GM23248 (cell line): ENCODE measurements at regions not wholly inside any gene's neighbourhood (a gene's known extent, or its start where the extent isn't known, plus 50 kb on each side); places are given as distances from the start of the nearest gene placed in this dataset.
A peak's percentile ranks its signal among the peaks of the same experiment; 100 is the strongest.

Experiments
- DNase-seq: peaks from one replicate; pipeline ENCODE4 v3.0.0-alpha.2; 2015
- H2AFZ ChIP-seq: fragments of 200-600 bp; sonication (generic); 2 replicates; pipeline ENCODE4 v1.6.1; 2016; ENCODE audit warnings: antibody characterized with exemption
- H3F3A ChIP-seq: fragments of 200-600 bp; sonication (generic); 2 replicates; pipeline ENCODE4 v1.6.1; 2016; ENCODE audit warnings: mild to moderate bottlenecking, antibody characterized with exemption, mixed run types; ENCODE audit not compliant: insufficient read depth
- H3K27ac ChIP-seq: fragments of 200-600 bp; sonication (generic); 2 replicates; pipeline ENCODE4 v1.5.1; 2016; ENCODE audit warnings: mild to moderate bottlenecking
- H3K27me3 ChIP-seq: fragments of 200-600 bp; sonication (generic); replicated peaks from 2 replicates; pipeline ENCODE4 v1.6.1; 2016; ENCODE audit warnings: mild to moderate bottlenecking; ENCODE audit not compliant: insufficient read depth
- H3K36me3 ChIP-seq: fragments of 200-600 bp; sonication (generic); 2 replicates; pipeline ENCODE4 v1.6.1; 2016; ENCODE audit warnings: low read depth, mild to moderate bottlenecking
- H3K4me1 ChIP-seq: fragments of 200-600 bp; sonication (generic); 2 replicates; pipeline ENCODE4 v1.6.1; 2016; ENCODE audit warnings: mild to moderate bottlenecking; ENCODE audit not compliant: insufficient read depth
- H3K4me2 ChIP-seq: fragments of 200-600 bp; sonication (generic); one replicate; pipeline ENCODE4 v1.6.1; 2016; ENCODE audit warnings: mild to moderate bottlenecking; ENCODE audit not compliant: unreplicated experiment
- H3K4me3 ChIP-seq: fragments of 200-600 bp; sonication (generic); 2 replicates; pipeline ENCODE4 v1.5.1; 2016; ENCODE audit warnings: mild to moderate bottlenecking
- H3K79me2 ChIP-seq: fragments of 200-600 bp; sonication (generic); 2 replicates; pipeline ENCODE4 v1.6.1; 2016; ENCODE audit warnings: mild to moderate bottlenecking; ENCODE audit not compliant: insufficient read depth
- H3K9ac ChIP-seq: fragments of 200-600 bp; sonication (generic); 2 replicates; pipeline ENCODE4 v1.6.1; 2016; ENCODE audit warnings: mild to moderate bottlenecking
- H3K9me2 ChIP-seq: fragments of 200-600 bp; sonication (generic); 2 replicates; pipeline ENCODE4 v1.6.1; 2016; ENCODE audit warnings: mixed run types, mild to moderate bottlenecking, moderate library complexity; ENCODE audit not compliant: insufficient read depth
- H3K9me3 ChIP-seq: fragments of 200-600 bp; sonication (generic); one replicate; pipeline ENCODE4 v1.6.1; 2017; ENCODE audit warnings: low read depth
- H4K20me1 ChIP-seq: fragments of 200-600 bp; sonication (generic); 2 replicates; pipeline ENCODE4 v1.6.0; 2016; ENCODE audit not compliant: insufficient read depth
- EZH2 ChIP-seq: fragments of 200-600 bp; sonication (generic); IDR thresholded peaks from 2 replicates; pipeline ENCODE4 v1.6.1; 2018; ENCODE audit warnings: antibody characterized with exemption, mild to moderate bottlenecking; ENCODE audit not compliant: insufficient read depth, poor library complexity, severe bottlenecking
- EZH2phosphoT487 ChIP-seq: fragments of 200-600 bp; sonication (generic); IDR thresholded peaks from 2 replicates; pipeline ENCODE4 v1.6.1; 2018; ENCODE audit warnings: antibody characterized with exemption, moderate library complexity, mild to moderate bottlenecking, low read depth; ENCODE audit not compliant: insufficient read depth
- WGBS, 2 experiments: methylation state at CpG; one replicate each; pipeline ENCODE4 v1.1.6; 2015 to 2017; ENCODE audit warnings: low lambda C conversion rate in 2 of 2, low coverage in 1 of 2; ENCODE audit errors: missing lambda C conversion rate in 2 of 2; 5-methylcytosine and 5-hydroxymethylcytosine counted together
- in situ Hi-C: fragments of 300-500 bp; cut with MboI; formaldehyde crosslinking; loops from 2 replicates; pipeline ENCODE4 v1.15.0; 2020

- Histone ChIP-seq H3K27me3 (no peaks in the 10 kb centered on the region), H3K36me3 (no peaks in the 10 kb centered on the region), H2AFZ (no peak overlapping the region), H3K27ac (no peak overlapping the region), H3F3A (peaks cover 28% of the 10 kb centered on the region), H3K4me2 (no peak overlapping the region), H3K9me3 (no peaks in the 10 kb centered on the region), H3K4me1 (peaks cover 33% of the 10 kb centered on the region), H3K4me3 (no peak overlapping the region), H3K9ac (no peak overlapping the region), H3K9me2 (peaks cover 6% of the 10 kb centered on the region; the same call in 1 of the 2 replicates), H4K20me1 (no peaks in the 10 kb centered on the region), H3K79me2 (no peaks in the 10 kb centered on the region)
- no peak for TF ChIP-seq EZH2phosphoT487
- no peak for TF ChIP-seq EZH2
- WGBS, 2 experiments, result 100% methylated on average over 1 of the region's 1 CpG
- in situ Hi-C loops, result no loop called here
- DNase-seq, result no peak
Measured at GRCh38 chr9:86724529-86724928, 222.8 kb downstream of the GAS1 start.

DNA sequence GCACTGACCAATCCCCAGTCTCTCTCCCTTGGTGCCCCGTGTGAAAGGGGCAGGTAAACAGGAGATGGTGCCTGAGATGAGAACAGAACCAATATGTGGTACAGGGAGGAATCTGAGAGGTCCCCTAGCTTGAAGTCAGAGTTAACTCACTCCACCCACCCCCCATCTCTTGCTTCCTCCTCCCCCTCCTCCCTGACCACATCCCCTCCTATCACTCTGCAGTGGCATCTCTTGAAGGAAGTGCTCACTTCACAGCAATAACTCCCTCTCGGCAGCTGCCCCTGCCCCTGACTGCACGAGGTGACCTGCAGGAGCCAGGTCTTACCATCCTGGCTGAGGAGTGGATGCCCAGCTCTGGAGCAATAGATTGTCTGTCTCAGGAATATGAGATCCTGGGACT lies 224.0 kb downstream of the GAS1 start:
- peaks cover 33% of the 10 kb centered on the region for H3K4me1 ChIP-seq
- no peak overlapping the region for H3K4me3 ChIP-seq
- H4K20me1 ChIP-seq, result no peaks in the 10 kb centered on the region
- no peak overlapping the region for H3K9ac ChIP-seq
- DNase-seq, result no peak
- H3K9me2 ChIP-seq, result peaks cover 6% of the 10 kb centered on the region; the same call in 1 of the 2 replicates
- 52 to 56% methylated on average over 3 of the region's 3 CpGs for WGBS, 2 experiments
- H3K36me3 ChIP-seq, result no peaks in the 10 kb centered on the region
- H3K27me3 ChIP-seq, result no peaks in the 10 kb centered on the region
- H3K9me3 ChIP-seq, result no peaks in the 10 kb centered on the region
- H2AFZ ChIP-seq, result peak overlapping the region; percentile 69
- in situ Hi-C loops, result no loop called here
- TF ChIP-seq EZH2phosphoT487, result no peak
- no peak for TF ChIP-seq EZH2
- H3K27ac ChIP-seq, result no peak overlapping the region
- H3K79me2 ChIP-seq, result no peaks in the 10 kb centered on the region
- peak overlapping the region; percentile 75 for H3K4me2 ChIP-seq
- H3F3A ChIP-seq, result peaks cover 28% of the 10 kb centered on the region

DNA sequence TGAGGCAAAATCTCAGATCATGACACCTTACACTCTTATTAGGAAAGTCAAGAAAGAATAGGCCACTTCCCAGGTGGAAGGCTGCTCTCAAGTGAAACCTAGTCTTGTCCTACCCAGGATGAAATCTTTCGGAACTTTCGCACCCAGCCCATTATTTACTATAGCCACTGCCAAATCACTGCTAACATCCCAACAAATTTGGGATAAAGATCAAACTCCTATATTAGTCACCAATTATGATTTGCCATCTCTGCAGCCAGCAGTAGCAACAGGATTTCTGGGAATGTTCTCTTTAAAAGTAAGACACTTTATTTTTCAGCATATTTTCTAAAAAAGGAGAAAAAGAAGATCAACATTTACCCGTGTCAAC lies 224.6 kb downstream of the GAS1 start:
- H3K4me3 ChIP-seq, result no peak overlapping the region
- H3K9me3 ChIP-seq, result no peaks in the 10 kb centered on the region
- no peaks in the 10 kb centered on the region for H3K27me3 ChIP-seq
- TF ChIP-seq EZH2, result no peak
- TF ChIP-seq EZH2phosphoT487, result no peak
- 0 out of 2 replicates have a peak overlapping the region, but pooled peaks have one; percentile 36 for H3K9ac ChIP-seq
- H3K27ac ChIP-seq, result peak overlapping the region; percentile 78
- H2AFZ ChIP-seq, result peak overlapping the region; percentile 69
- H3K4me2 ChIP-seq, result peak overlapping the region; percentile 75
- H3K36me3 ChIP-seq, result no peaks in the 10 kb centered on the region
- in situ Hi-C loops, result no loop called here
- no peaks in the 10 kb centered on the region for H3K79me2 ChIP-seq
- no peaks in the 10 kb centered on the region for H4K20me1 ChIP-seq
- 11 to 16% methylated on average over 3 of the region's 3 CpGs for WGBS, 2 experiments
- peaks cover 28% of the 10 kb centered on the region for H3F3A ChIP-seq
- peaks cover 33% of the 10 kb centered on the region for H3K4me1 ChIP-seq
- DNase-seq, result no peak
- peaks cover 6% of the 10 kb centered on the region; the same call in 1 of the 2 replicates for H3K9me2 ChIP-seq

GRCh38 chr9:86721843-86722705 lies 225.2 kb downstream of the GAS1 start:
- in situ Hi-C loops, result no loop called here
- H3K79me2 ChIP-seq, result no peaks in the 10 kb centered on the region
- no peaks in the 10 kb centered on the region for H3K36me3 ChIP-seq
- H3K27ac ChIP-seq, result peak overlapping the region; percentile 78
- H3K9ac ChIP-seq, result peak overlapping the region; percentile 50
- WGBS, 2 experiments, result 0 to 4% methylated on average over 5 of the region's 5 CpGs
- peak overlapping the region; percentile 44 for H3K4me3 ChIP-seq
- H3K9me3 ChIP-seq, result no peaks in the 10 kb centered on the region
- no peaks in the 10 kb centered on the region for H3K27me3 ChIP-seq
- H3K4me1 ChIP-seq, result peaks cover 33% of the 10 kb centered on the region
- DNase-seq, result peak; percentile 92
- H2AFZ ChIP-seq, result peak overlapping the region; percentile 69
- peak overlapping the region; percentile 75 for H3K4me2 ChIP-seq
- peaks cover 6% of the 10 kb centered on the region; the same call in 1 of the 2 replicates for H3K9me2 ChIP-seq
- no peaks in the 10 kb centered on the region for H4K20me1 ChIP-seq
- TF ChIP-seq EZH2phosphoT487 (no peak), EZH2 (no peak)
- peaks cover 28% of the 10 kb centered on the region for H3F3A ChIP-seq
